Transverse colon (tissue), 4 donors: ENCODE measurements at regions not wholly inside any gene's neighbourhood (a gene's known extent, or its start where the extent isn't known, plus 50 kb on each side); places are given as distances from the start of the nearest gene placed in this dataset.

ENCODE experiments used
- DNase-seq: peaks from one replicate; pipeline ENCODE4 v3.0.0-alpha.2; 2019
- H3K27ac ChIP-seq, 4 donors: fragments of 200-600 bp; sonication (generic); 2 replicates each; pipeline ENCODE4 v1.5.1; 2016 to 2018; ENCODE audit warnings: inconsistent platforms in 4 of 4
- H3K27me3 ChIP-seq: fragments of 200-600 bp; sonication (generic); 2 replicates; pipeline ENCODE4 v1.5.1; 2017; ENCODE audit warnings: inconsistent platforms
- H3K36me3 ChIP-seq, 4 donors: fragments of 200-600 bp; sonication (generic); 2 replicates each; pipeline ENCODE4 v1.5.1; 2017 to 2019; ENCODE audit warnings: inconsistent platforms in 4 of 4
- H3K4me1 ChIP-seq, 4 donors: fragments of 200-600 bp; sonication (generic); 2 replicates each; pipeline ENCODE4 v1.5.1; 2017 to 2020; ENCODE audit warnings: inconsistent platforms in 4 of 4
- H3K4me3 ChIP-seq, 4 donors: fragments of 200-600 bp; sonication (generic); 1 replicate in 1 of 4; 2 replicates in 3 of 4; pipeline versions ENCODE4 v1.5.1 to v1.6.1; 2017 to 2019; ENCODE audit warnings: inconsistent platforms in 4 of 4
- H3K9me3 ChIP-seq, 2 donors: fragments of 200-600 bp; sonication (generic); 2 replicates each; pipeline ENCODE4 v1.5.1; 2017 to 2019; ENCODE audit warnings: inconsistent platforms in 2 of 2
- CTCF ChIP-seq, 5 experiments: fragments of 200-600 bp in 3 of 5; fragments of 450-650 bp in 2 of 5; sonication (generic) in 3 of 5; IDR thresholded peaks; 1 replicate in 2 of 5; 2 replicates in 3 of 5; pipeline ENCODE4 v1.5.1; 2016 to 2017; ENCODE audit warnings: antibody characterized with exemption in 5 of 5, inconsistent platforms in 3 of 5, mild to moderate bottlenecking in 2 of 5, moderate library complexity in 1 of 5
- EP300 ChIP-seq: sonication (generic); formaldehyde crosslinking; IDR thresholded peaks from one replicate; pipeline ENCODE4 v1.6.1; 2017; ENCODE audit warnings: antibody characterized with exemption, low read depth
- POLR2A ChIP-seq: fragments of 450-650 bp; IDR thresholded peaks from one replicate; pipeline ENCODE4 v1.6.1; 2016; ENCODE audit warnings: antibody characterized with exemption, mild to moderate bottlenecking, moderate library complexity
- POLR2AphosphoS5 ChIP-seq, 3 donors: sonication (generic); formaldehyde crosslinking; IDR thresholded peaks; one replicate each; pipeline ENCODE4 v1.6.1; 2016; ENCODE audit warnings: antibody characterized with exemption in 3 of 3
- WGBS, 2 donors: methylation state at CpG; one replicate each; pipeline ENCODE4 v1.1.5; 2018; ENCODE audit warnings: low coverage in 1 of 2; 5-methylcytosine and 5-hydroxymethylcytosine counted together
- in situ Hi-C, 4 donors: fragments of 200-750 bp; cut with MboI; loops; one replicate each; pipeline versions ENCODE4 v1.15.0 to v1.15.1; 2017; ENCODE audit warnings: low sequenced_read_pairs in 3 of 4, low pct_ligation_motif_present in 1 of 4, low pct_unique_long_range_greater_than_20kb in 1 of 4
- intact Hi-C: fragments of 100-400 bp; cut with DNase I; formaldehyde crosslinking; loops from one replicate; pipeline ENCODE4 v1.15.1; 2023; ENCODE audit warnings: low total_unique reads

GRCh38 chr1:147821883-147822282 lies 61.5 kb upstream of the GJA5 start:
- TF ChIP-seq POLR2AphosphoS5 (IDR thresholded peaks at IDR 0.05) (peak in 2 of 3 donors; percentile 15 to 32), POLR2A (no peak), EP300 (no peak), CTCF (IDR thresholded peaks at IDR 0.05) (no peak)
- WGBS, 2 donors: 60 to 83% methylated on average over 1 to 2 of the region's 2 CpGs
- in situ Hi-C loops: no loop called here
- Histone ChIP-seq H3K27ac (no peak overlapping the region), H3K4me1 (no peaks in the 10 kb centered on the region), H3K4me3 (no peak overlapping the region), H3K27me3 (no peaks in the 10 kb centered on the region), H3K36me3 (no peaks in the 10 kb centered on the region), H3K9me3 (no peaks in the 10 kb centered on the region)
- no peak for DNase-seq
- intact Hi-C loops: no loop called here

- TF ChIP-seq POLR2AphosphoS5 (IDR thresholded peaks at IDR 0.05) (no peak), POLR2A (no peak), EP300 (no peak), CTCF (IDR thresholded peaks at IDR 0.05) (no peak)
- H3K4me1 ChIP-seq: no peaks in the 10 kb centered on the region
- no peak overlapping the region for H3K4me3 ChIP-seq
- H3K27me3 ChIP-seq: no peaks in the 10 kb centered on the region
- H3K9me3 ChIP-seq: no peaks in the 10 kb centered on the region
- in situ Hi-C loops: no loop called here
- no peak overlapping the region for H3K27ac ChIP-seq
- H3K36me3 ChIP-seq: no peaks in the 10 kb centered on the region
- no peak for DNase-seq
- intact Hi-C loops: no loop called here
- WGBS, 2 donors: 55 to 56% methylated on average over 1 of the region's 1 CpG
These were observed 61.9 kb upstream of the GJA5 start for GRCh38 chr1:147822292-147822691.

- in situ Hi-C loops: no loop called here
- no peak for DNase-seq
- H3K9me3 ChIP-seq: no peaks in the 10 kb centered on the region
- no peak overlapping the region for H3K27ac ChIP-seq
- no peaks in the 10 kb centered on the region for H3K36me3 ChIP-seq
- H3K27me3 ChIP-seq: no peaks in the 10 kb centered on the region
- 60 to 68% methylated on average over 1 of the region's 1 CpG for WGBS, 2 donors
- H3K4me1 ChIP-seq: no peaks in the 10 kb centered on the region
- intact Hi-C loops: no loop called here
- no peak for TF ChIP-seq POLR2AphosphoS5 (IDR thresholded peaks at IDR 0.05)
- no peak for TF ChIP-seq EP300
- no peak for TF ChIP-seq CTCF (IDR thresholded peaks at IDR 0.05)
- TF ChIP-seq POLR2A: no peak
- no peak overlapping the region for H3K4me3 ChIP-seq
These were observed 63.6 kb upstream of the GJA5 start for GRCh38 chr1:147824001-147824400.

- H3K27ac ChIP-seq: no peak overlapping the region
- no peaks in the 10 kb centered on the region for H3K4me1 ChIP-seq
- no peak for DNase-seq
- in situ Hi-C loops: no loop called here
- intact Hi-C loops: no loop called here
- H3K4me3 ChIP-seq: no peak overlapping the region
- H3K36me3 ChIP-seq: no peaks in the 10 kb centered on the region
- H3K9me3 ChIP-seq: no peaks in the 10 kb centered on the region
- TF ChIP-seq EP300: no peak
- no peak for TF ChIP-seq POLR2AphosphoS5 (IDR thresholded peaks at IDR 0.05)
- TF ChIP-seq CTCF (IDR thresholded peaks at IDR 0.05): no peak
- TF ChIP-seq POLR2A: no peak
- WGBS, 2 donors: 86 to 92% methylated on average over 3 to 4 of the region's 4 CpGs
- H3K27me3 ChIP-seq: no peaks in the 10 kb centered on the region
These were observed 64.4 kb upstream of the GJA5 start for GRCh38 chr1:147824798-147825197.
